ENCODE measurements at regions not wholly inside any gene's neighbourhood (a gene's known extent, or its start where the extent isn't known, plus 50 kb on each side); places are given as distances from the start of the nearest gene placed in this dataset.
A peak's percentile ranks its signal among the peaks of the same experiment; 100 is the strongest.

GRCh38 chr10:63697956-63698786 is 177.0 kb downstream of the REEP3 start:
- H3K4me1 ChIP-seq (ENCODE audit: control insufficient read depth, insufficient read depth, low read length), result peaks cover 18% of the 10 kb centered on the region
- no peak overlapping the region for H3K27ac ChIP-seq (ENCODE audit: low read depth, low read length)
- H3K36me3 ChIP-seq (ENCODE audit: control insufficient read depth, insufficient read depth, low read length), result no peaks in the 10 kb centered on the region
- no peak overlapping the region for H3K9ac ChIP-seq (ENCODE audit: low read length)
- no peak overlapping the region for H3K4me3 ChIP-seq (ENCODE audit: low read length)
- no peaks in the 10 kb centered on the region for H3K27me3 ChIP-seq (ENCODE audit: control insufficient read depth, insufficient read depth, low read length)

DNA sequence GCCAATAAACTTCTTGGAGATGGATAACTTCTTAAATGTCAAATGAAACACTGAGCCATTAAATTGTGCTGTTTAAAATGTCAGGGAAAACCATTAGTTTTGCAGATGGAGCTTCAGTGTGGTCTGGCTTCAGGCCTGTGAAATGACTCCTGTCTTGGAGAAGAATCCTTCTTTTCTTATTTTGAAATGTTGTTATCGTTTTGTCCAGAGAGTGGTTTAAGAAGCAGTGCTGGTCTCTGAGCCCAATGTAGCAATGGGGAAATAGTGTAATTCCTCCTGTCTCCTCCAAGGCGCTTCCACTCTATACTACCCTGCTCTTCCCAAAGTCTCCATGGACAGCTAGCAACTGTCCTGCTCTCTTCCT is 177.6 kb downstream of the REEP3 start:
- H3K36me3 ChIP-seq (ENCODE audit: control insufficient read depth, insufficient read depth, low read length), result no peaks in the 10 kb centered on the region
- peak overlapping the region; percentile 57 for H3K27ac ChIP-seq (ENCODE audit: low read depth, low read length)
- no peaks in the 10 kb centered on the region for H3K27me3 ChIP-seq (ENCODE audit: control insufficient read depth, insufficient read depth, low read length)
- H3K4me1 ChIP-seq (ENCODE audit: control insufficient read depth, insufficient read depth, low read length), result peaks cover 20% of the 10 kb centered on the region
- H3K4me3 ChIP-seq (ENCODE audit: low read length), result no peak overlapping the region
- H3K9ac ChIP-seq (ENCODE audit: low read length), result no peak overlapping the region

GRCh38 chr10:63699785-63700613 is 178.8 kb downstream of the REEP3 start:
- H3K36me3 ChIP-seq (ENCODE audit: control insufficient read depth, insufficient read depth, low read length), result no peaks in the 10 kb centered on the region
- no peaks in the 10 kb centered on the region for H3K27me3 ChIP-seq (ENCODE audit: control insufficient read depth, insufficient read depth, low read length)
- peak overlapping the region; percentile 56 for H3K27ac ChIP-seq (ENCODE audit: low read depth, low read length)
- no peak overlapping the region for H3K9ac ChIP-seq (ENCODE audit: low read length)
- H3K4me3 ChIP-seq (ENCODE audit: low read length), result no peak overlapping the region
- peaks cover 20% of the 10 kb centered on the region for H3K4me1 ChIP-seq (ENCODE audit: control insufficient read depth, insufficient read depth, low read length)

DNA sequence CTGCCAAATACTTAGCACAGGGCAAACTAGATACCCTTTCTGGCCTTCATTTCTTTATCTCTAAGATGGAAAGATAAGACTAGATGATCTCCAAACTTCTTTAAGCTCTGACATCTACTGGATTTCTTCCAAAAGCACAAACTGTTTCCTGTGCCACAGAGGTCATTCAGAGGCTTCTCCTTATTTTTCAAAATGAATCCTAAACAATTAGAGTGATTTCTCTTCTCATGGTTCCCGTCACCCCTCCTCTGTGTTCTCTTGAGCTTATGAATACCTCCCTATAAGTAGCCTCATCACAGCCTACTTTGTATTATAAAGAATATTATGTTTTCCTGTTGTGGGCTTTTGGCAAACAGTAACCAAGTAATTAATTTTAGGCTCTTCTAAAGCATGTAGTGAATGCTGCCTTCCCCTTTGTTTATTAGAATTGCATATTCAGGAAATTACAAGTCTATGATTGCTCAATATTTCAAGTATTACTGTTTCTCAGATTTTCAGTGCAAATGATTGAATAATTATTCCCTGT is 179.5 kb downstream of the REEP3 start:
- Histone ChIP-seq H3K27me3 (ENCODE audit: control insufficient read depth, insufficient read depth, low read length) (no peaks in the 10 kb centered on the region), H3K9ac (ENCODE audit: low read length) (no peak overlapping the region), H3K4me1 (ENCODE audit: control insufficient read depth, insufficient read depth, low read length) (peaks cover 20% of the 10 kb centered on the region), H3K36me3 (ENCODE audit: control insufficient read depth, insufficient read depth, low read length) (no peaks in the 10 kb centered on the region), H3K4me3 (ENCODE audit: low read length) (no peak overlapping the region), H3K27ac (ENCODE audit: low read depth, low read length) (peak overlapping the region; percentile 56)

GRCh38 chr10:63702092-63702491 is 180.9 kb downstream of the REEP3 start:
- H3K9ac ChIP-seq (ENCODE audit: low read length), result no peak overlapping the region
- no peaks in the 10 kb centered on the region for H3K36me3 ChIP-seq (ENCODE audit: control insufficient read depth, insufficient read depth, low read length)
- H3K27ac ChIP-seq (ENCODE audit: low read depth, low read length), result no peak overlapping the region
- peaks cover 24% of the 10 kb centered on the region for H3K4me1 ChIP-seq (ENCODE audit: control insufficient read depth, insufficient read depth, low read length)
- no peak overlapping the region for H3K4me3 ChIP-seq (ENCODE audit: low read length)
- H3K27me3 ChIP-seq (ENCODE audit: control insufficient read depth, insufficient read depth, low read length), result no peaks in the 10 kb centered on the region

DNA sequence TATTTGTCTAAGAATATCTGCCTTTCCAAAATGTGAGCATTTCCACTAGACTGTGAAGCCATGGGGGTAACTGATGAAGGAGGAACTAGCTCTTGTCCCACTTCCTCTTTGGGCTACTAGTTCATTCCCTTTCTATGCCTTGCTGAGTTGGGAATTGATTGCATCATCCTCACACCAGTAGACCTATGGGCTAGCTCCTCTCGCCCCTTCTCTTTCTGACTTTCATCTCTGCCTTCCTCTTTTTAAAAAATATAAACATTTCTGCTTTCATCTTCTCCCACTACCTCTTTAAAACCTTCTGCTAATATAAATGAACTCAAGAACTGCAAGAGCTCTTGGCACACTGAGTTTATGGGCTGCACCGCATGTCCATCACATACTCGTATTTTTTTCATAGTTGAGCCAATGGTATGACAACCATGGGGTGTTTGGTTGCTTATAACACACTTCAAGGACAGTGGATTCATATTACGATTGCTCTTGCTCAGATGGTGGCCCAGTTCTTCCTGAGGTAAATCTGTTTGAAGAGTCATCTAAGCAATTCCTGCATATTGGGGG is 182.0 kb downstream of the REEP3 start:
- no peak overlapping the region for H3K27ac ChIP-seq (ENCODE audit: low read depth, low read length)
- H3K27me3 ChIP-seq (ENCODE audit: control insufficient read depth, insufficient read depth, low read length), result no peaks in the 10 kb centered on the region
- peaks cover 28% of the 10 kb centered on the region for H3K4me1 ChIP-seq (ENCODE audit: control insufficient read depth, insufficient read depth, low read length)
- H3K36me3 ChIP-seq (ENCODE audit: control insufficient read depth, insufficient read depth, low read length), result no peaks in the 10 kb centered on the region
- H3K4me3 ChIP-seq (ENCODE audit: low read length), result no peak overlapping the region
- H3K9ac ChIP-seq (ENCODE audit: low read length), result no peak overlapping the region

DNA sequence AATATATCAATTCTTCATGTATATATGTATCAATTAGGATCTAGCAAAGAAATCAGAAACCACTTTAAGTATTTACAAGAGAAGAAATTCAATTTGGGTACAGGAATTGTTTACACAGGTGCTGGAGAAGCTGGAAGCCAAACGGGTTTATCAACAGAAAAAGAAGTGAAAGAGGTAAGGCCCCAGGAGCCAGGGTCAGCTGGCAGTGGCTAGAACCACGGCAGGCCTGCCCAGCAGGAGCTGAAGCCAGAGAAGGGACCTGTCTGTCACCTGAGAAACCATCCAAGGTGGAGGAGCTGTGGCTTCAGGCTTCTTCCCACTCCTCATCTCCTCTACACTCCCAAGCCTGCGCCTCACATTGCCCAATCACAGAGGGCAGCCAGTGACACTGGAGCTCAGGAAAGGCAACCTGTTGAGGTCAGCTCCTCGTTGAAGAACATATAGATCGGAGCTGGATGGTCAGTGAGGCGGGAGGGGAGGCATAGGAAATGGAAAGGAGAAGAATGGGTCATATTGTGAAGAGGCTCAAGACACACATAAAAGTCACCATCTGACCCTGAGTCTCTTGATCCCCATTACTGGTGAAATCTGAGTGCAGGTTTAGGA is 182.6 kb downstream of the REEP3 start:
- Histone ChIP-seq H3K27me3 (ENCODE audit: control insufficient read depth, insufficient read depth, low read length) (no peaks in the 10 kb centered on the region), H3K9ac (ENCODE audit: low read length) (no peak overlapping the region), H3K4me1 (ENCODE audit: control insufficient read depth, insufficient read depth, low read length) (peaks cover 27% of the 10 kb centered on the region), H3K4me3 (ENCODE audit: low read length) (no peak overlapping the region), H3K27ac (ENCODE audit: low read depth, low read length) (no peak overlapping the region), H3K36me3 (ENCODE audit: control insufficient read depth, insufficient read depth, low read length) (no peaks in the 10 kb centered on the region)

- Histone ChIP-seq H3K9ac (ENCODE audit: low read length) (no peak overlapping the region), H3K36me3 (ENCODE audit: control insufficient read depth, insufficient read depth, low read length) (no peaks in the 10 kb centered on the region), H3K4me3 (ENCODE audit: low read length) (no peak overlapping the region), H3K27ac (ENCODE audit: low read depth, low read length) (peak overlapping the region; percentile 57), H3K4me1 (ENCODE audit: control insufficient read depth, insufficient read depth, low read length) (peaks cover 26% of the 10 kb centered on the region), H3K27me3 (ENCODE audit: control insufficient read depth, insufficient read depth, low read length) (no peaks in the 10 kb centered on the region)
These were observed 186.2 kb downstream of the REEP3 start for GRCh38 chr10:63707254-63707910.

DNA sequence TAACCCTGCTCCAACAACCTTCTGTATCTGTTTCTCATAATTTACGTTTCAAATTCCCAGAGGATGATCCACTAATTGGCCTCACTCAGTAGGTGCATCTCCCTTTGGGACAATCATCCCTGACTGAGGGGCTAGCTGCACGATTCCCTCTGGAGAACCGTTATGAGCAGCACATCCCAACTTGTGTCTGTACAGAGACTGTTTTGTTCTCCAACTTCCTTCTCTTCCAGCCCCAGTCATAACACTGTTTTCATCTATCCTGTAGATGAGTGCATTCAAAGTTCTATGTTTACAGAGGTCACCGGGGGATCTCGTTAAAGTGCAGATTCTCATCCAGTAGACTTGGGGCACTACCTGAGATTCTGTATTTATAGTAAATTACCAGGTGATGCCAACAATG is 187.2 kb downstream of the REEP3 start:
- no peaks in the 10 kb centered on the region for H3K36me3 ChIP-seq (ENCODE audit: control insufficient read depth, insufficient read depth, low read length)
- H3K9ac ChIP-seq (ENCODE audit: low read length), result no peak overlapping the region
- H3K4me3 ChIP-seq (ENCODE audit: low read length), result no peak overlapping the region
- H3K27me3 ChIP-seq (ENCODE audit: control insufficient read depth, insufficient read depth, low read length), result no peaks in the 10 kb centered on the region
- peaks cover 33% of the 10 kb centered on the region for H3K4me1 ChIP-seq (ENCODE audit: control insufficient read depth, insufficient read depth, low read length)
- H3K27ac ChIP-seq (ENCODE audit: low read depth, low read length), result no peak overlapping the region

DNA sequence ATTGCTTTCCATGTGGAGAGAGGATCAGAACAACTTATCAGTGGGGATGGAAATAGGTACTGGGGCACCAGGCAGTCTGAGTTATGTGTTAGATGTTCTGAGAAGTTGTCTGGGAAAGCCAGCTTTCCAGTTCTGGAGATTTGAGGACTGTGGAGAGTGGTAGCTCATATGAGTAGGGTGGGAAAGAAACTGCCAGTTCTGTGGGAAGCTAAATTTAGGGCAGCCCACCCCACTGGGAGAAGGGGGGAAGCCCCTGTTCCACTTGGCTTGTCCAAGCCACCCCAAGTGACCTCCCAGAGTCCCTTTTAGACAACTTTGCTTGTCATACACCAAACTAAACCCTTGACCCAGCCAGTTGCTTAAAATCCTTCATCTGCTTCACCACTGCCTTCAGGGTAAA is 189.5 kb downstream of the REEP3 start:
- Histone ChIP-seq H3K27ac (ENCODE audit: low read depth, low read length) (peak overlapping the region; percentile 81), H3K27me3 (ENCODE audit: control insufficient read depth, insufficient read depth, low read length) (no peaks in the 10 kb centered on the region), H3K4me1 (ENCODE audit: control insufficient read depth, insufficient read depth, low read length) (peaks cover 38% of the 10 kb centered on the region), H3K9ac (ENCODE audit: low read length) (no peak overlapping the region), H3K36me3 (ENCODE audit: control insufficient read depth, insufficient read depth, low read length) (no peaks in the 10 kb centered on the region), H3K4me3 (ENCODE audit: low read length) (no peak overlapping the region)

DNA sequence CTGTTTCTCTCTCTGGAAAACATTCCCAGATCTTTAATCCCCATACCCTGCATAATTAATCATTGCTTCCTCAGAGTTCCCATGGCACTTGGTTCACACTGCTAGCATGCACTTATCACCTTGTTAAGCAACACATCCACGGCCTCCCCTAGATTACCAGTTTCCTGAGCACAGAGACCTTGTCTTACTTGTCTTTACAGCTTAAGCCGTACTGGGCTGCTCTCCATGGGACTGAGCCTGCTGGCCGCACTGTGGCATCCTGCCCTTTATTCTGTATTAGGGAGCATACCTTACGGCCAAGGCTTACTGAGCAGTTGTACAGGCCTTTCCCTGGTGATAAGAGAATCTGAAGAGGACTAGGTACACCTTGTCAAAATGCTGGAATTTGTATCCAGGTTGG is 190.2 kb downstream of the REEP3 start:
- Histone ChIP-seq H3K27me3 (ENCODE audit: control insufficient read depth, insufficient read depth, low read length) (no peaks in the 10 kb centered on the region), H3K4me3 (ENCODE audit: low read length) (no peak overlapping the region), H3K36me3 (ENCODE audit: control insufficient read depth, insufficient read depth, low read length) (no peaks in the 10 kb centered on the region), H3K9ac (ENCODE audit: low read length) (no peak overlapping the region), H3K27ac (ENCODE audit: low read depth, low read length) (peak overlapping the region; percentile 81), H3K4me1 (ENCODE audit: control insufficient read depth, insufficient read depth, low read length) (peaks cover 38% of the 10 kb centered on the region)
